Suprapubic skin (tissue), 4 donors: ENCODE measurements at regions not wholly inside any gene's neighbourhood (a gene's known extent, or its start where the extent isn't known, plus 50 kb on each side); places are given as distances from the start of the nearest gene placed in this dataset.

ENCODE experiments used
- EP300 ChIP-seq: sonication (generic); formaldehyde crosslinking; IDR thresholded peaks from one replicate; pipeline ENCODE4 v1.6.1; 2017; ENCODE audit warnings: antibody characterized with exemption
- POLR2AphosphoS5 ChIP-seq, 3 donors: sonication (generic); formaldehyde crosslinking; IDR thresholded peaks; one replicate each; pipeline ENCODE4 v1.6.1; 2017; ENCODE audit warnings: antibody characterized with exemption in 3 of 3
- TF ChIP-seq, protein P1 (sequence below), 2 donors: fragments of 200-600 bp in 1 of 2; fragments of 450-650 bp in 1 of 2; sonication (generic) in 1 of 2; IDR thresholded peaks; one replicate each; pipeline ENCODE4 v1.5.1; 2016 to 2019; ENCODE audit warnings: antibody characterized with exemption in 2 of 2, mild to moderate bottlenecking in 1 of 2, moderate library complexity in 1 of 2

DNA sequence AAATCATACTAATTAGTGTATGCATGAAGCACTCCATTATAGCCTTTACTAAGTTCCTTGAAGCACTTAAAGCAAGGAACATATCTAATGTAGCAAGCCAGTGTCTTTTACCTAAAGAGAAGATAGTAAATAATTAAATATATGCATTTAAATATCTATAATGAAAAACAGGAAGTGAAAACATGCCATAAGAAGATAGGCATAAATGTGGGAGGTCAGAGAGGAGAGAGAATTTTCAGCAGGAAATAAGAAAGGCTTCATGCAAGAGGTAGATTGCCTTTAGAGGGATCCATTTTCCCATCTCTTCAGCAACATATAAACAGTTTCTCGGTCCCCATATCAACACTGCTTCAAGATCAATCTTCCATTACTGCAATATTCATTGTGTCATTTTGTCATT lies 599.8 kb downstream of the FRK start:
- TF ChIP-seq, protein P1, sequence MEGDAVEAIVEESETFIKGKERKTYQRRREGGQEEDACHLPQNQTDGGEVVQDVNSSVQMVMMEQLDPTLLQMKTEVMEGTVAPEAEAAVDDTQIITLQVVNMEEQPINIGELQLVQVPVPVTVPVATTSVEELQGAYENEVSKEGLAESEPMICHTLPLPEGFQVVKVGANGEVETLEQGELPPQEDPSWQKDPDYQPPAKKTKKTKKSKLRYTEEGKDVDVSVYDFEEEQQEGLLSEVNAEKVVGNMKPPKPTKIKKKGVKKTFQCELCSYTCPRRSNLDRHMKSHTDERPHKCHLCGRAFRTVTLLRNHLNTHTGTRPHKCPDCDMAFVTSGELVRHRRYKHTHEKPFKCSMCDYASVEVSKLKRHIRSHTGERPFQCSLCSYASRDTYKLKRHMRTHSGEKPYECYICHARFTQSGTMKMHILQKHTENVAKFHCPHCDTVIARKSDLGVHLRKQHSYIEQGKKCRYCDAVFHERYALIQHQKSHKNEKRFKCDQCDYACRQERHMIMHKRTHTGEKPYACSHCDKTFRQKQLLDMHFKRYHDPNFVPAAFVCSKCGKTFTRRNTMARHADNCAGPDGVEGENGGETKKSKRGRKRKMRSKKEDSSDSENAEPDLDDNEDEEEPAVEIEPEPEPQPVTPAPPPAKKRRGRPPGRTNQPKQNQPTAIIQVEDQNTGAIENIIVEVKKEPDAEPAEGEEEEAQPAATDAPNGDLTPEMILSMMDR (IDR thresholded peaks at IDR 0.05): no peak
- TF ChIP-seq POLR2AphosphoS5 (IDR thresholded peaks at IDR 0.05) (no peak), EP300 (no peak)
